CD4-positive, alpha-beta T cell treated with Interferon alpha-2 for 1 hour (primary cell): ENCODE measurements at regions not wholly inside any gene's neighbourhood (a gene's known extent, or its start where the extent isn't known, plus 50 kb on each side); places are given as distances from the start of the nearest gene placed in this dataset.
A peak's percentile ranks its signal among the peaks of the same experiment; 100 is the strongest.
"Not testable (repeated sequence)": the region's sequence is repeated elsewhere in the genome, so short reads cannot be mapped to it uniquely, and the experiment has no call there.

ENCODE experiments used
- DNase-seq, 2 donors: peaks; one replicate each; pipeline ENCODE4 v3.0.0-alpha.2; 2020 to 2022

- no peak for DNase-seq
Observed at GRCh38 chr2:195289081-195289480, 367.9 kb upstream of the SLC39A10 start.

GRCh38 chr2:195279840-195280427, 377.1 kb upstream of the SLC39A10 start:
- DNase-seq: no peak

DNA sequence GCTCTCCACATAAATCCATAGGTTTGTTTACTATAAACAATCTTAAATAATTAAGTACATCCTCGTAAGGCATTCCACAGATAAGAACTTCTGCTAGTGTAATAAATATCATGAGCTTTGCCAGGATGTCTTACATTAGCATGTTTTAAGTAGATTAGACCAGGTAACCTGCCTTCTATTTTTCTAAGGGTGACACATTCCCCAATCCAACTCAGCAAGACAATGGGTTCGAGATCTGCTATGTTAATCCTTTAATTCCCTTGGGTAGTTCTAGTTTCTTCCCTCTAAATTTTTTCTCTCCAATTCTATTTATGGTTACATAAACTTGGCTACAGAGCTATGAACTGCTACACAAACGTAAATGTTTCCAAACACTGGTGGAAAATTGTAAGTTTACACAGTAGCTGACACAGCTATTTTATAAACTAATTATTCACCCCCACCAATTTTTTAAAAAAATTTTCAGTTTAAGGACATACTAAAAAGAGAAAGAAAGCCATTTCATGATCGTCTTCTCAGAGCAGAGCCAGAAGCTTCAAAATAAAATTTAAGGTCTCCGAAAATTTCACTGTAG, 386.5 kb upstream of the SLC39A10 start:
- DNase-seq: no peak

DNA sequence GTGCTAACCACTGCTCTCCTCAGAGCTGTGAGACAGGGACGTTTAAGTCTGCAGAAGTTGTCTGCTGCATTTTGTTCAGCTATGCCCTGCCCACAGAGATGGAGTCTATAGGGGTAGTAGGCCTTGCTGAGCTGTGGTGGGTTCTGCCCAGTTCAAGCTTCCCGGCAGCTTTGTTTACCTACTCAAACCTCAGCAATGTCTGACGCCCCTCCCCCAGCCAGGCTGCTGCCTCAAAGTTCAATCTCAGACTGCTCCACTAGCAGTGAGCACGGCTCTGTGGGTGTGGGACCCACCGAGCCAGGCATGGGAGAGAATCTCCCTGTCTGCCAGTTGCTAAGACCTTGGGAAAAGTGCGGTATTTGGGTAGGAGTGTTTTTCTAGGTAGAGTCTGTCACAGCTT, 387.8 kb upstream of the SLC39A10 start:
- no peak for DNase-seq

DNA sequence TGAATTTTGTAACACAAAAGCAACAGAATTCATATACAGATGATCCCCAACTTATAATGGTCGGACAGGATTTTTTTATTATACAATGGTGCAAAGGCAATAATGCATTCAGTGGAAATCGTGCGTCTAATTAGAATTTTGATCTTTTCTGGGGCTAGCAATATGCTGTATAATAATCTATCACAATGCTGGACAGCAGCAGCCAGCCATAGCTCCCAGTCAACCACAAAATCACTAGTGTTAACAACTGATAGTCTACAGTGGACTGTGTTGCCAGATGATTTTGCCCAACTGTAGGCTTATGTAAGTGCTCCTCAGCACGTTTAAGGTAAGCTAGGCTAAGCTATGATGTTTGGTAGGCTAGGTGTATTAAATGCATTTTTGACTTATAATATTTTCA, 399.0 kb upstream of the SLC39A10 start:
- DNase-seq: no peak

GRCh38 chr2:195252018-195252417, 405.0 kb upstream of the SLC39A10 start:
- no peak for DNase-seq

GRCh38 chr2:195251214-195251613, 405.8 kb upstream of the SLC39A10 start:
- DNase-seq: no peak

GRCh38 chr2:195238826-195239225, 418.2 kb upstream of the SLC39A10 start:
- no peak for DNase-seq

DNA sequence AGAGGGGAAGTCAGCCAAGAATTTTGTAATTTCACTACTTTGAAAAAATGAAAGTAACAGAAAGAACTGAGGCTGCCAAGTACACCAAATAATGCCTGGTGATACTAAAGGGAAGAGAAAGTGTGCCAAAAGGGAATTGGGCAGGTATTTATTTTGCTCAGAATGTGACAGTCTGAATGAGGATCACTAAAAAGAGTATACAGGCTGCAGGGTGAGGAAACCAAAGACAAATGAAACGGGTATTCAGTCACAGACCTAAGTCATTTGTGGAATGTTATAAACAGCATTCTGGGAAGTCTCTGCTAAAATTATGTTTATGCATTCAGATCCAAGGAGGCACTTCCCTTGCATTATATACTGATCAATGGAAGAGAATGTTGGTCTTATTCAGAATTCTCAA, 418.6 kb upstream of the SLC39A10 start:
- DNase-seq: no peak

DNA sequence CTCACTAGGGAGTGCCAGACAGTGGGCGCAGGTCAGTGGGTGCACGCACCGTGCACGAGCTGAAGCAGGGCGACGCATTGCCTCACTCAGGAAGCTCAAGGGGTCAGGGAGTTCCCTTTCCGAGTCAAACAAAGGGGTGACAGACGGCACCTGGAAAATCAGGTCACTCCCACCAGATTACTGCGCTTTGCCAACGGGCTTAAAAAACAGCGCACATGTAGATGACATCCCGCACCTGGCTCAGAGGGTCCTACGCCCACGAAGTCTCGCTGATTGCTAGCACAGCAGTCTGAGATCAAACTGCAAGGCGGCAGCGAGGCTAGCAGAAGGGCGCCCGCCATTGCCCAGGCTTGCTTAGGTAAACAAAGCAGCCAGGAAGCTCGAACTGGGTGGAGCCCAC, 428.5 kb upstream of the SLC39A10 start:
- DNase-seq: not testable (repeated sequence)

- DNase-seq: no peak
Observed at GRCh38 chr2:195214072-195214471, 443.0 kb upstream of the SLC39A10 start.

- DNase-seq: no peak
Observed at GRCh38 chr2:195212586-195212985, 444.4 kb upstream of the SLC39A10 start.

- DNase-seq: peak in 1 of 2 donors; percentile 17
Observed at GRCh38 chr2:195202163-195202845, 454.7 kb upstream of the SLC39A10 start.

GRCh38 chr2:195199864-195200263, 457.2 kb upstream of the SLC39A10 start:
- no peak for DNase-seq

- no peak for DNase-seq
Observed at GRCh38 chr2:195181059-195181705, 475.8 kb upstream of the SLC39A10 start.

GRCh38 chr2:195168369-195168768, 488.7 kb upstream of the SLC39A10 start:
- no peak for DNase-seq

- no peak for DNase-seq
Observed at GRCh38 chr2:195164930-195165329, 492.1 kb upstream of the SLC39A10 start.

GRCh38 chr2:195162918-195163317, 494.1 kb upstream of the SLC39A10 start:
- no peak for DNase-seq

DNA sequence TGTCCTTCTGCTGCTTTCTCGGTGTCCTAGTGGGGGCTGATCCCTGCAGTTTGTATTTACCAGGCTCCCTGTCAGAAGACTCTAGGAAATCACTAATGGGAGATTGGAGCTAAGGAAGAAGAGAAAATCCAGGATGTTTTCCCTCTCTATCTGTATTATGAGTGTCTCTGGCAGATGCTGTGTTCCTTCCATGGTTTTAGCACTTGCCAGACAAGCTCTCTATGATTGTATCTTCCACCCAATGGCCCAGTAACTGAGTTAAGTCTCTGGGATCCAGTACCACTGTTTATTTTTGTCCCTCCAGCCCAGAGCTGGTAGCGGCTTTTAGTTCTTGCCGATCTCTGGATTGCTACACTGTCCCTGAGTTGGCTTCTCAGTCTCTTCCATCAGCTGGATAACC, 494.8 kb upstream of the SLC39A10 start:
- no peak for DNase-seq

DNA sequence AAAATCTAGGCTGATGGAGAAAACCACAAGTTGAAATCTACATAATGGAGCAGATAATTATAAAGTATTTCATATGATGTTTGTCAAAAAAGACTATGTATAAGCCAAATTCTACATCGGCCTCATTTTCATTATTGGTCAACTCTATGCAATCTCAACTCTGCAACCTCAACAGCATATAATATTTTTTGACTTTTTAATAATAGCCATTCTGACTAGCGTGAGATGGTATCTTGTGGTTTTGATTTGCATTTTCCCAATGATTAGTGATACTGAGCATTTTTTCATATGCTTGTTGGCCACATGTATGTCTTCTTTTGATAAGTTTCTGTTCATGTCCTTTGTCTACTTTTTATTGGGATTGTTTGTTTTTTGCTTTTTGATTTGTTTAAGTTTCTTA, 496.1 kb upstream of the SLC39A10 start:
- no peak for DNase-seq

DNA sequence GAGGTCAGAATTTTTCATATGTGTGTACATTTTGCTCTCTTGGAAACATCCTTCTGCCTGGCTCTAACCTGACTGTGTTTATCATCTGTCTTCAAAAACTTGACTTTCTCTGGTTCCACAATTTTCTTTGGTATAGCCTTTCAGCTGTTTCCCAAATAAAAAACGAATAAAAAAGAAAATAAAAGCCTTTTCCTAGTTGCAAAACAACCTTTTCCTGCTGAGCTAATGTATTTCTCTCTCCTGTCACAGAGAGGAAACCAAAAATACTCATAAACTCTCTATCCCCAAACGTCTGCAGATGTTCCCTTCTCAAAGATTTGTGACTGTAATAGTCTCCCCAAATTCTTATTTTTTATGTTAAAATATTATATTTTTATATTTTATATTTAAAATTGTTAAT, 505.3 kb upstream of the SLC39A10 start:
- no peak for DNase-seq

DNA sequence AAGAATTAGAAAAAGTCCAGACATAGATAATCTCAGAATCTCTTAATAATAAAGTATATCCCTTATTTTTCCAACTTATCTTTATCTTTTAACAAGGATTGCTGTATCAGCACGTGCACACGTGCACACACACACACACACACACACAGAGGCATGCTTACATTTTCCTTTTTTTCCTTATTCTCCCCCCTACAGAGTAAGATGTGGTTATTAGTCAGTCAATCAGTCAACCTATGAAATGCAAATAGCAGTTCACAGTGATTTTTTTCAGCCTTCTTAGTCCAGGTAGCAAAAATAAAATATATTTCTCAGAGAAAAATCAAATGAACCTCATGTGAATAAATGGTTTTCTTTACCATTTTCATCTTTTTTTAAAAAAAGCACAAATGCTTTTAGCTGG, 506.2 kb upstream of the SLC39A10 start:
- no peak for DNase-seq

DNA sequence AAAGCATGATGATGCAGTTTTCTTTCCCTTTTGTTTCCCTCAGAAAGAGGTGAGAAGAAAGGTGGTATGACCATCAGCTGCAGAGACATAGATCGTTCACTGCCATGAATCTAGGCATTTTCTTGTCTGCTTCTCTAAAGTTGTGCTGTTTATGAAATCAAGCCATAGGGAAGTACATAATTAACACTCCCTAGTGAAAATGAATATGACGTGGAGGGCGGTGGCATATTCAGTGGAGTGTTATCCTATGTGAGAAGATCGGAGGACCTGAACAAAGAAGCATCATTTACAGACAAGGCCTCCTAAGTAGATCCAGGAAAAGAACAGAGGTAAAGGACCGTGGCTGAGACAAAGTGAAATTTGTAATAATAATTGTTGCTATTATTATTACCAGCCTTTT, 509.0 kb upstream of the SLC39A10 start:
- DNase-seq: no peak
